NB4 (cell line): ENCODE measurements at regions not wholly inside any gene's neighbourhood (a gene's known extent, or its start where the extent isn't known, plus 50 kb on each side); places are given as distances from the start of the nearest gene placed in this dataset.

Source experiments
- DNase-seq: peaks from one replicate; pipeline ENCODE4 v3.0.0; 2010; ENCODE audit warnings: low read depth
- H3K4me3 ChIP-seq: one replicate; pipeline ENCODE4 v1.5.1; 2011; ENCODE audit warnings: mild to moderate bottlenecking, low read depth, low read length, moderate library complexity
- CTCF ChIP-seq: IDR thresholded peaks from one replicate; pipeline ENCODE4 v1.5.1; 2012; ENCODE audit warnings: low read depth, low read length
- MAX ChIP-seq: IDR thresholded peaks from 2 replicates; pipeline ENCODE4 v1.6.1; 2011; ENCODE audit warnings: low read depth, low read length
- MYC ChIP-seq: IDR thresholded peaks from 2 replicates; pipeline ENCODE4 v1.6.1; 2011; ENCODE audit warnings: low read depth, low read length
- POLR2A ChIP-seq: IDR thresholded peaks from 2 replicates; pipeline ENCODE4 v1.6.1; 2011; ENCODE audit warnings: mild to moderate bottlenecking; ENCODE audit not compliant: insufficient read length; ENCODE audit errors: extremely low read depth

GRCh38 chr2:9135822-9136558 is 70.6 kb upstream of the ASAP2 start:
- no peak for TF ChIP-seq MYC
- TF ChIP-seq CTCF, result no peak
- TF ChIP-seq MAX, result no peak
- TF ChIP-seq POLR2A, result no peak
- no peak overlapping the region for H3K4me3 ChIP-seq
- no peak for DNase-seq

GRCh38 chr2:9127316-9127715 is 79.3 kb upstream of the ASAP2 start:
- TF ChIP-seq MAX (no peak), CTCF (no peak), POLR2A (no peak), MYC (no peak)

GRCh38 chr2:9126540-9126939 is 80.1 kb upstream of the ASAP2 start:
- no peak overlapping the region for H3K4me3 ChIP-seq
- no peak for TF ChIP-seq POLR2A
- no peak for TF ChIP-seq CTCF
- no peak for TF ChIP-seq MYC
- no peak for TF ChIP-seq MAX
- no peak for DNase-seq

More at GRCh38 chr2:9127316-9127715, 79.3 kb upstream of the ASAP2 start:
- H3K4me3 ChIP-seq, result no peak overlapping the region
- DNase-seq, result no peak

GRCh38 chr2:9124231-9124741 is 82.3 kb upstream of the ASAP2 start:
- DNase-seq, result no peak
- H3K4me3 ChIP-seq, result no peak overlapping the region
- TF ChIP-seq CTCF, result no peak
- no peak for TF ChIP-seq MAX
- TF ChIP-seq POLR2A, result no peak
- no peak for TF ChIP-seq MYC

GRCh38 chr2:9123069-9123468 is 83.5 kb upstream of the ASAP2 start:
- DNase-seq, result no peak
- no peak overlapping the region for H3K4me3 ChIP-seq
- TF ChIP-seq POLR2A, result no peak
- no peak for TF ChIP-seq MAX
- TF ChIP-seq CTCF, result no peak
- no peak for TF ChIP-seq MYC

GRCh38 chr2:9122367-9122766 is 84.2 kb upstream of the ASAP2 start:
- H3K4me3 ChIP-seq, result no peak overlapping the region
- DNase-seq, result no peak
- no peak for TF ChIP-seq MAX
- no peak for TF ChIP-seq CTCF
- no peak for TF ChIP-seq POLR2A
- no peak for TF ChIP-seq MYC
